GM21825 (cell line): ENCODE measurements at regions not wholly inside any gene's neighbourhood (a gene's known extent, or its start where the extent isn't known, plus 50 kb on each side); places are given as distances from the start of the nearest gene placed in this dataset.
"Not testable (repeated sequence)": the region's sequence is repeated elsewhere in the genome, so short reads cannot be mapped to it uniquely, and the experiment has no call there.

Source experiments
- ATAC-seq: cut with Tn5 transposase; IDR thresholded peaks from one replicate; pipeline ENCODE4 v1.9.1; 2021; ENCODE audit warnings: mild to moderate bottlenecking, moderate library complexity; ENCODE audit not compliant: unreplicated experiment

- no peak for ATAC-seq
Measured at GRCh38 chr20:50323777-50324775, 133.4 kb downstream of the CEBPB start.

DNA sequence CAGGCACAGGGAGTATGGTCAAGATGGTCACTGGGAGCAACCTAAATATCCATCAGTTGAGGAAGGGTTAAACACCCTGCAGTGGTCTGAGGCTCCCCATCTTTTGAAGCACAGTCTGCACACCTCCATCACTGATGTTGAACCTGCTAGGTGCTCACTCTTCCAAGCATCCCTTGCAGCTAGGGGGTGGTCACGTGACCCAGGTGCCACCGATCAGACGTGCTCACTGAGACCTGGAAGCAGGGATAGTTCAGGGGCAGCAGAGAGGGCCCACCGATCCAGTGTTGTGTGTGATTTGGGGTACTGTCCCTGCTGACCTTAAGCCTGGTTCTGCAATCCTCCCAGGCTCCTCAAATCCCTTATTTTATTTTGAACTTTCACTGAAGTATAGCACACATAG is 134.6 kb downstream of the CEBPB start:
- ATAC-seq = no peak

DNA sequence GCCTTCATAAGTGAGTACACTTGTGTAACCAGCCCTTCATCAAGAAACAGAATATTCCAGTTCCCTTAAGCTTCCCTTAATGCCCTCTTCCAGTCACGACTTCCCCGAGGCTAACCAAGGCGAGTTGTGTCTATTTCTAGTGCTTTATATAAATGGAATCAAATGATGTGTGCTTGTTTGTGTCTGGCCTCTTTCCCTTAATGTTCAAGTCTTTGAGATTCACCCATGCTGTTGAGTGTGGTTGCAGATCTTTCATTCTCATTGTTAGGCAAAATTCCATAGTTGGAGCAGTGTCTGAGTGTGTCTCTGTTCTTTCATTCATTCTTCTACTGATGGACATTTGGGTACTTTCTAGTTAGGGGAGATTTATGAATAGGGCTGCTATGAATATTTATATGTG is 135.0 kb downstream of the CEBPB start:
- no peak for ATAC-seq

- no peak for ATAC-seq
Measured at GRCh38 chr20:50327666-50328065, 137.0 kb downstream of the CEBPB start.

DNA sequence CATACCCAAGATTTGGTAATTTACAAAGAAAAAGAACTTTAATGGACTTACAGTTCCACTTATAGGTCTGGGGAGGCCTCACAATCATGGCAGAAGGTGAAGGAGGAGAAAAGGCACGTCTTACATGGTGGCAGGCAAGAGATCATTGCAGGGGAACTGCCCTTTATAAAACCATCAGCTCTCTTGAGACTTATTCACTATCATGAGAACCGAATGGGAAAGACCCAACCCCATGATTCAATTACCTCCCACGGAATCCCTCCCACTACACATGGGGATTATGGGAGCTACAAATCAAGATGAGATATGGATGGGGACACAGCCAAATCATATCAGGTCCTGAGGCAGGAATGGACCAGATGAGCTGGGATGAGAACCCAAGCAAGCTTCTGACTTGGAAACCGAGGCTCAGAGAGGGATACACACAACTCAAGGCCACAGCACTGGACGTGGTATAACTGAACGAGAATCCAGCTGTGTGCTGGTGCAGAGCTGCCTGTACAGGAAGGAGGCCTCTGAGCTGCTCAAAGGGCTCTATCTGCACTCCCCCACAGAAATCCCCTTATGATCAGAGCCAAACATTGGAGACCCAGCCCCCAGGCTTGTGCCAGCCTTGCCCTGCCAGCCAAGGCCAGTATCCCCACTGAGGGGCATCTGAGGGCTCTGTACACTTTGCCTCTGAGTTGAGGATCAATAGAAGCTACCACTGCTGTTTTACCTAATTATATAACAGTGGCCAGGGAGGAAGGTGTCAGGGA is 137.8 kb downstream of the CEBPB start:
- no peak for ATAC-seq

GRCh38 chr20:50328996-50329898 is 138.6 kb downstream of the CEBPB start:
- ATAC-seq = no peak

DNA sequence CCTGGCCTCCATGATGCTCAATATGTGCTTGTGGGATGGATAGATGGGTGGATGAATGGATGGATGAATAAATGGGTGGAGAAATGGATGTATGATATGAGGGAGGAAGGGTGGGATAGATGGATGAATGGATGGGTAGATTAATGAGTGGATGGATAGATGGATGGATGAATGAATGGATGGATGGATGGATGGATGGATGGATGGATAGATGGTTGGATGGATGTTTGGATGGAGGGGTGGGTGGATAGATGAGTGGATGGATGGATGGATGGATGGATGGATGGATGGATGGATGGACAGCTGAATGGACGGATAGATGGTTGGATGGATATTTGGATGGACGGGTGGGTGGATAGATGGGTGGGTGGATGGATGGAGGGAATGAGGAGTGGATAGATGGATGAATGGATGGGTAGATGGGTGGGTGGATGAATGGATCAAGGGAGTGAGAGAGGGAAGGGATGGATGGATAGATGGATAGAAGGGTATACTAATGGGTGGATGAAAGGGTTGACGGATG is 139.4 kb downstream of the CEBPB start:
- ATAC-seq = no peak

- no peak for ATAC-seq
Measured at GRCh38 chr20:50330504-50331313, 140.1 kb downstream of the CEBPB start.

GRCh38 chr20:50331469-50332363 is 141.1 kb downstream of the CEBPB start:
- ATAC-seq = no peak

DNA sequence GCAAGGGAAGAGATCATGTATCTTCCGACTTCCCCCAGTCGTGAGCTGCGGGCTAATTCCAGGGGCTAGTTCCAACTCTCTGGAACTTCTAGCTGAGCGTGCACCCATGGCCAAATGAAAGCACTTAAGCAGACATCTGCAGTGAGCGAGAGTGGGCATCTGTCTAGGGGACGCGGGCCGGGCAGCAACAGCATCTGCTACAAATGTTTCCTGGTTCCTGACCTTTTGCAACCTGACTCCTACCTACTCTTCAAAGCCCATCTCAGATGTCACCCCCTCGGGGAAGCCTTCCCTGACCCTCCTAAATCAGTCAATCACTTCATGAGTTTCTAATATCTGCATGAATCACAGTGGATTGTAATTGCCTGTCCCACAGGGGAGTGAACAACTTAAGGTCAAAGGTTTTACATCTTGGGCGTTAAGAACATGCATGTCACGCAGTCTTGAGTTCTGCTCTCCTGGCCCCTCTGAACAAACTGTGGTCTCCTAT is 141.9 kb downstream of the CEBPB start:
- ATAC-seq = no peak

- ATAC-seq = no peak
Measured at GRCh38 chr20:50333131-50333670, 142.6 kb downstream of the CEBPB start.

GRCh38 chr20:50333812-50334211 is 143.2 kb downstream of the CEBPB start:
- no peak for ATAC-seq

- ATAC-seq = not testable (repeated sequence)
Measured at GRCh38 chr20:50334512-50334911, 143.9 kb downstream of the CEBPB start.

GRCh38 chr20:50335105-50335504 is 144.5 kb downstream of the CEBPB start:
- ATAC-seq = no peak

- no peak for ATAC-seq
Measured at GRCh38 chr20:50335866-50336265, 145.2 kb downstream of the CEBPB start.

GRCh38 chr20:50336661-50337060 is 146.0 kb downstream of the CEBPB start:
- ATAC-seq = no peak

- ATAC-seq = no peak
Measured at GRCh38 chr20:50337521-50338466, 147.2 kb downstream of the CEBPB start.
